ENCODE measurements at regions not wholly inside any gene's neighbourhood (a gene's known extent, or its start where the extent isn't known, plus 50 kb on each side); places are given as distances from the start of the nearest gene placed in this dataset.

- intact Hi-C loops (cut with micrococcal nuclease) = loop anchor here (1.0 to 10.0 kb wide), 7 partner anchors 76 to 309 kb away; partner anchors contain the start of gene VGLL3
- Histone ChIP-seq H3K14ac (replicated peaks; ENCODE audit: low read depth, low read length) (no peak overlapping the region), H4K91ac (ENCODE audit: insufficient read depth, low read depth, low read length) (no peak overlapping the region), H3K56ac (ENCODE audit: extremely low read depth, insufficient read depth, low read length) (no peak overlapping the region), H3K9me3 (ENCODE audit: control insufficient read depth, insufficient read depth, low read length) (no peaks in the 10 kb centered on the region), H2AK9ac (replicated peaks; ENCODE audit: low read depth, low read length, poor library complexity) (no peak overlapping the region), H2BK120ac (ENCODE audit: low read depth, low read length) (no peak overlapping the region), H3K4me3 (ENCODE audit: insufficient read depth, low read depth, low read length) (no peak overlapping the region), H4K8ac (ENCODE audit: low read depth in 2 of 2, low read length in 2 of 2) (no peak overlapping the region), H2BK5ac (ENCODE audit: low read depth, low read length, poor library complexity, severe bottlenecking) (no peak overlapping the region), H3K18ac (ENCODE audit: low read depth, low read length) (no peak overlapping the region), H3K79me1 (ENCODE audit: low read depth in 1 of 2, low read length in 2 of 2) (no peaks in the 10 kb centered on the region), H2BK15ac (ENCODE audit: low read depth, low read length) (no peak overlapping the region; the same call in 2 of the 3 replicates), H4K5ac (ENCODE audit: low read depth, low read length) (no peak overlapping the region), H3K36me3 (ENCODE audit: control insufficient read depth, insufficient read depth, low read length) (no peaks in the 10 kb centered on the region), H3K27me3 (ENCODE audit: control insufficient read depth, insufficient read depth, low read length) (no peaks in the 10 kb centered on the region), H3K23ac (ENCODE audit: low read depth, low read length) (no peak overlapping the region), H2AK5ac (ENCODE audit: low read depth, low read length) (no peak overlapping the region), H3K9ac (ENCODE audit: low read depth, low read length) (no peak overlapping the region), H2BK20ac (ENCODE audit: low read depth, low read length) (no peak overlapping the region), H3K27ac (ENCODE audit: insufficient read depth, low read length) (no peak overlapping the region), H2AFZ (replicated peaks; ENCODE audit: low read length, poor library complexity) (no peak overlapping the region), H3K4me1 (ENCODE audit: control insufficient read depth, insufficient read depth, low read length) (no peaks in the 10 kb centered on the region), H3K9me1 (ENCODE audit: insufficient read depth, low read length) (no peaks in the 10 kb centered on the region), H4K20me1 (ENCODE audit: insufficient read depth, low read length) (no peaks in the 10 kb centered on the region), H3K4ac (ENCODE audit: low read depth, low read length) (no peak overlapping the region), H3K4me2 (ENCODE audit: low read depth, low read length) (peak overlapping the region; percentile 60)
- POLR2A ChIA-PET (ENCODE audit: unreplicated experiment) = no interaction called here
- 40% methylated on average over 1 of the region's 6 CpGs; no CpG with 5 or more reads in 1 of the 2 experiments for WGBS, 2 experiments (ENCODE audit: extremely low coverage in 2 of 2, insufficient read length in 1 of 2)
- ATAC-seq (ENCODE audit: low read depth) (peak; percentile 98), DNase-seq (peak; percentile 75)
- in situ Hi-C loops (cut with MboI; ENCODE audit: low sequenced_read_pairs) = loop anchor here (5.0 kb wide), 2 partner anchors 91 to 301 kb away; partner anchors contain the start of gene VGLL3
- no TSS peak for BruUV-seq (replicated peaks)
- dilution Hi-C loops (cut with HindIII; ENCODE audit: low sequenced_read_pairs, unreplicated experiment) = no loop called here
- CTCF ChIA-PET = interaction anchor here (0.6 to 1.9 kb wide), 6 partner anchors 115 to 309 kb away, joined by 3 to 8 read pairs (median 4); no protein-coding TSS in a partner anchor
- TF ChIP-seq FOS (IDR thresholded peaks at IDR 0.05; ENCODE audit: low read depth, low read length) (no peak), POLR2A (IDR thresholded peaks at IDR 0.05; ENCODE audit: low read depth, low read length) (no peak), CHD1 (IDR thresholded peaks at IDR 0.05; ENCODE audit: low read depth, low read length) (no peak), CTCF (conservative IDR thresholded peaks at IDR 0.05; ENCODE audit: low read depth, low read length) (peak; percentile 86), RAD21 (IDR thresholded peaks at IDR 0.05; ENCODE audit: low read length) (peak; percentile 89), NFE2L2 (IDR thresholded peaks at IDR 0.05; ENCODE audit: low read depth, low read length) (no peak), MXI1 (IDR thresholded peaks at IDR 0.05; ENCODE audit: borderline replicate concordance, low read depth, low read length) (no peak), BHLHE40 (IDR thresholded peaks at IDR 0.05; ENCODE audit: low read depth, low read length) (no peak), RFX5 (IDR thresholded peaks at IDR 0.05; ENCODE audit: low read depth, low read length) (no peak), MAFK (IDR thresholded peaks at IDR 0.05; ENCODE audit: low read depth, low read length) (no peak), RCOR1 (IDR thresholded peaks at IDR 0.05; ENCODE audit: insufficient replicate concordance, low read length) (no peak), SMC3 (IDR thresholded peaks at IDR 0.05; ENCODE audit: low read depth, low read length) (peak; percentile 95)
These were observed 92.0 kb upstream of the VGLL3 start for GRCh38 chr3:87082796-87083440.
